Gastroesophageal sphincter (tissue), 4 donors: ENCODE measurements at regions not wholly inside any gene's neighbourhood (a gene's known extent, or its start where the extent isn't known, plus 50 kb on each side); places are given as distances from the start of the nearest gene placed in this dataset.

Experiments
- ATAC-seq: fragments of 150-250 bp; one replicate; pipeline ENCODE4 v1.9.1; 2016; ENCODE audit warnings: mild to moderate bottlenecking, moderate library complexity
- H3K27ac ChIP-seq, 4 donors: fragments of 200-600 bp; sonication (generic) in 3 of 4; 1 replicate in 3 of 4; 2 replicates in 1 of 4; pipeline ENCODE4 v1.5.1; 2016 to 2019
- H3K27me3 ChIP-seq: fragments of 200-600 bp; sonication (generic); one replicate; pipeline ENCODE4 v1.5.1; 2019
- H3K36me3 ChIP-seq, 2 donors: fragments of 200-600 bp; sonication (generic); one replicate each; pipeline ENCODE4 v1.5.1; 2019; ENCODE audit warnings: control low read depth in 1 of 2
- H3K4me1 ChIP-seq, 3 donors: fragments of 200-600 bp; sonication (generic); 1 replicate in 2 of 3; 2 replicates in 1 of 3; pipeline ENCODE4 v1.5.1; 2016 to 2019; ENCODE audit warnings: control low read depth in 2 of 3
- H3K4me3 ChIP-seq, 2 donors: fragments of 200-600 bp; sonication (generic); one replicate each; pipeline ENCODE4 v1.5.1; 2019; ENCODE audit warnings: mild to moderate bottlenecking in 1 of 2, moderate library complexity in 1 of 2
- H3K9me3 ChIP-seq, 3 donors: fragments of 200-600 bp; sonication (generic); one replicate each; pipeline ENCODE4 v1.5.1; 2017 to 2019; ENCODE audit warnings: control low read depth in 2 of 3
- EP300 ChIP-seq: sonication (generic); formaldehyde crosslinking; IDR thresholded peaks from one replicate; pipeline ENCODE4 v1.6.1; 2017; ENCODE audit warnings: antibody characterized with exemption, mild to moderate bottlenecking
- POLR2A ChIP-seq, 2 donors: fragments of 450-650 bp; IDR thresholded peaks; one replicate each; pipeline ENCODE4 v1.6.1; 2017; ENCODE audit warnings: antibody characterized with exemption in 2 of 2, mild to moderate bottlenecking in 2 of 2, moderate library complexity in 1 of 2
- POLR2AphosphoS5 ChIP-seq: sonication (generic); formaldehyde crosslinking; IDR thresholded peaks from one replicate; pipeline ENCODE4 v1.6.1; 2017; ENCODE audit warnings: antibody characterized with exemption
- WGBS, 2 donors: methylation state at CpG; one replicate each; pipeline ENCODE4 v1.1.5; 2018; ENCODE audit warnings: low coverage in 1 of 2; 5-methylcytosine and 5-hydroxymethylcytosine counted together
- TF ChIP-seq, protein P1 (sequence below), 4 experiments: fragments of 200-600 bp in 2 of 4; fragments of 450-650 bp in 2 of 4; sonication (generic) in 1 of 4; IDR thresholded peaks; one replicate each; pipeline ENCODE4 v1.5.1; 2017 to 2019; ENCODE audit warnings: antibody characterized with exemption in 4 of 4, mild to moderate bottlenecking in 2 of 4, moderate library complexity in 2 of 4

DNA sequence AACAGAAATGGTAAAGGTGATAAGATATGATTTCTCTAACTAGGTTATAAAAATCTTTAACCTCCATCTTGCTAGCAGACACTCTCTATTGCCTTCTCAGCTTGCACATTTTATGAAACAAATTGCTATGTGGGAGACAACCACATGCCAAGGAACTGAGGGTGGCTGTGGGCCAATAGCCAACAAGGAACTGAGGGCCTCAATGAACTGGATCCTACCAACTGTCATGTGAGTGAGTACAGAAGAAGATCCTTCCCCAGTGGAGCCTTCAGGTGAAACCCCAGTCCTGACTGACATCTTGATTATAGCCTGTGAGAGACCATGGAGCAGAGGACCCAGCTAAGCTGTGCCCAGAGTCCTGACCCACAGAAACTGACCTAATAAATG is 129.2 kb upstream of the LRIG1 start:
- no peaks in the 10 kb centered on the region for H3K27me3 ChIP-seq
- H3K9me3 ChIP-seq = no peaks in the 10 kb centered on the region
- ATAC-seq = no peak
- H3K4me1 ChIP-seq = peaks cover 0 to 12% (median 0%) of the 10 kb centered on the region in 3 donors
- no peaks in the 10 kb centered on the region for H3K36me3 ChIP-seq
- no peak for TF ChIP-seq POLR2A (IDR thresholded peaks at IDR 0.05)
- no peak for TF ChIP-seq POLR2AphosphoS5
- TF ChIP-seq, protein P1, sequence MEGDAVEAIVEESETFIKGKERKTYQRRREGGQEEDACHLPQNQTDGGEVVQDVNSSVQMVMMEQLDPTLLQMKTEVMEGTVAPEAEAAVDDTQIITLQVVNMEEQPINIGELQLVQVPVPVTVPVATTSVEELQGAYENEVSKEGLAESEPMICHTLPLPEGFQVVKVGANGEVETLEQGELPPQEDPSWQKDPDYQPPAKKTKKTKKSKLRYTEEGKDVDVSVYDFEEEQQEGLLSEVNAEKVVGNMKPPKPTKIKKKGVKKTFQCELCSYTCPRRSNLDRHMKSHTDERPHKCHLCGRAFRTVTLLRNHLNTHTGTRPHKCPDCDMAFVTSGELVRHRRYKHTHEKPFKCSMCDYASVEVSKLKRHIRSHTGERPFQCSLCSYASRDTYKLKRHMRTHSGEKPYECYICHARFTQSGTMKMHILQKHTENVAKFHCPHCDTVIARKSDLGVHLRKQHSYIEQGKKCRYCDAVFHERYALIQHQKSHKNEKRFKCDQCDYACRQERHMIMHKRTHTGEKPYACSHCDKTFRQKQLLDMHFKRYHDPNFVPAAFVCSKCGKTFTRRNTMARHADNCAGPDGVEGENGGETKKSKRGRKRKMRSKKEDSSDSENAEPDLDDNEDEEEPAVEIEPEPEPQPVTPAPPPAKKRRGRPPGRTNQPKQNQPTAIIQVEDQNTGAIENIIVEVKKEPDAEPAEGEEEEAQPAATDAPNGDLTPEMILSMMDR (IDR thresholded peaks at IDR 0.05) = no peak
- TF ChIP-seq EP300 = no peak
- no peak overlapping the region for H3K27ac ChIP-seq
- H3K4me3 ChIP-seq = no peak overlapping the region

DNA sequence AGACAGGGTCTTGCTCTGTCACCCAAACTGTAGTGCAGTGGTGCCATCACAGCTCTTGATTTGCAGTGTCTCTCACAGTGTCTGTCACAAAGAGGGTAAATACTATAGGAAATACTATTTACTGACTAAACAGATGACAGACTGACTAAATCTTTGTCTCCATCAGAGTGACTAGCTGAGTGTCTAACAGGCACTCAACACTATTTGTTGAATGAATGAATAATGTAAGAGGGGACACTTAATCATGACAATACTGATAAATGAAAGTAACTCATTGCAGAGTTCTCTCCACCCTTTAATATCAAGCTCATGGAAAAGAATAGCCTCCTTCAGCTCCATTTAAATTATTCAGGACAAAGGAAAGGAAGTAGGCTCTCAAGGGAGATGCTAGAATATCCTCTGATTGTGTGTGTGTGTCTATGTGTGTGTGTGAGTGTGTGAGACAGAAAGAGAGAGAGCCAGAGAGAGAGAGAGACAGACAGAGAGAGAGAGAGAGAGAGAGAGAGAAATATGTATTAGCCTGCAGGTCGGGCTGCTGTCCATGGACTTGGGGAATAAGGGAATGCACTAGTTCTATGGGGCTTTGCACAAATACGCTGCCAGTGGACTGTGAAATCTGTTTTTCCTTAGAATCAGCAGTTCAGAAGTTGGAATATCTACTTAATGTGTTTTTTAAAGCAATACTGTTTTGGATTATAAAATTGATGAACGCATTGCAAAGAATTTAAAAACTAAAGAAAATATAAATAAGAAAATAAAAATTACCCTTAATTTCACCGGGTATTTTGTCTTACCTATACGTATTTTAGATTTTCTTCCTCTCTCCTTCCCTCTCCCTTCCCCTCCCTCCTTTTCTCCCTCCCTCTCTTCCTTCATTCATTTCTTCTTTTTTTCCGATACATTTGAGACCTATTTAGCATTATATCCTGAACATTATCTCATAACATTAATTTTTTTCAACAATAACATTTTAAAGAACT is 132.9 kb upstream of the LRIG1 start:
- TF ChIP-seq POLR2A (IDR thresholded peaks at IDR 0.05) (no peak), POLR2AphosphoS5 (no peak), EP300 (no peak)
- TF ChIP-seq, protein P1 (IDR thresholded peaks at IDR 0.05) = no peak
- WGBS, 2 donors = 83 to 90% methylated on average over 5 to 6 of the region's 6 CpGs
- Histone ChIP-seq H3K27me3 (no peaks in the 10 kb centered on the region), H3K27ac (no peak overlapping the region), H3K4me3 (no peak overlapping the region), H3K9me3 (no peaks in the 10 kb centered on the region), H3K4me1 (no peaks in the 10 kb centered on the region), H3K36me3 (no peaks in the 10 kb centered on the region)
- no peak for ATAC-seq

DNA sequence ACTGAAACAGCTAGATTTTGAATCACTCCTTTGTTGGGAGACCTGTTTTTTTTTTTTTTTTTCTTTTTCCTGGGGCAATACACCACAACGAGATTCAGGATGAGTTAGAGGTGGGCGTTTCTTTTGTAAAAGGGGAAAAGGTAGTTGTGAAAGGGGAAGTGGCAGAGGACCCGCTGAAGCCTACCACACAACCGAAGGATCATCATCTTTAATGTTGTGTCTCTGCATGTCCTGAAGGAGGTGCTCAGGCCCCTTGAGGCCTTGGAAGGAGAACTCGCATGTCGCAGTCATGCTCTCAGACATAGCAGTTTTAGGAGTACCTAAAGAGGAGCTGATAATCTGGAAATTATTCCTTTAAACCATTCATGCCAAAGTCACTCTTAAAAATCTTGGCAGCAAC is 137.9 kb upstream of the LRIG1 start:
- Histone ChIP-seq H3K4me3 (no peak overlapping the region), H3K27me3 (no peaks in the 10 kb centered on the region), H3K9me3 (no peaks in the 10 kb centered on the region), H3K36me3 (no peaks in the 10 kb centered on the region), H3K4me1 (no peaks in the 10 kb centered on the region), H3K27ac (no peak overlapping the region)
- no peak for ATAC-seq
- TF ChIP-seq, protein P1 (IDR thresholded peaks at IDR 0.05) = no peak
- no peak for TF ChIP-seq POLR2AphosphoS5
- TF ChIP-seq POLR2A (IDR thresholded peaks at IDR 0.05) = no peak
- TF ChIP-seq EP300 = no peak
- WGBS, 2 donors = 72 to 97% methylated on average over 4 to 6 of the region's 6 CpGs

DNA sequence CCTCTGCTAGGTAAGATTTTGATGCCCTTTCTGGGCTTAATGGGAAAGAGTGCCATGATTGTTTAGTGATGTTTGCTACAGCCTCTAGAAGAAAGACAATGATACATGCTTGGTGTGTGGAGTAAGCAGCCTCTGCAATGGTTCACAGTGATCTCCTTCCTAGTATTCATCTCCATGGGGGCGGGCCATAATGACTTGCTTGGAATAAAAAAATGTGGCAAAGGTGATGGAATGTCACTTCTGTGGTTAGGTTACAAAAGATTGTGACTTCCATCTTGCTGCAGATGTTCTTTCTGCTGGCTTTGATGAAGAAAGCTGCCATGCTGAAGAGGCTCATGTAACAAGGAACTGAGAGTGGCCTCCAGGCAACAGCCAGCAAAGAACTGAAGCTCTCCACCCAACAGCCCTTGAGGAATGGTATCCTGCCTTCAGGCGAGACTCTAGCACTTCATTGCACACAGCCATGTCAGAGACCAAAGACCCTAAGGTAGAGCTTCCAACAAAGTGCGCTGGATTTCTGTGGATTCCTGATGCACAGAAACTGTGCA is 139.1 kb upstream of the LRIG1 start:
- no peaks in the 10 kb centered on the region for H3K27me3 ChIP-seq
- H3K4me1 ChIP-seq = no peaks in the 10 kb centered on the region
- no peak for TF ChIP-seq EP300
- TF ChIP-seq, protein P1 (IDR thresholded peaks at IDR 0.05) = no peak
- TF ChIP-seq POLR2A (IDR thresholded peaks at IDR 0.05) = no peak
- TF ChIP-seq POLR2AphosphoS5 = no peak
- no peaks in the 10 kb centered on the region for H3K36me3 ChIP-seq
- H3K4me3 ChIP-seq = no peak overlapping the region
- ATAC-seq = no peak
- H3K9me3 ChIP-seq = peaks cover 0 to under 1% (median 0%) of the 10 kb centered on the region in 3 donors
- H3K27ac ChIP-seq = no peak overlapping the region
- WGBS, 2 donors = 93% methylated on average over 3 of the region's 3 CpGs; no CpG with 5 or more reads in 1 of the 2 donors
